Umbilical cord (tissue), 1 donor: ENCODE measurements at regions not wholly inside any gene's neighbourhood (a gene's known extent, or its start where the extent isn't known, plus 50 kb on each side); places are given as distances from the start of the nearest gene placed in this dataset.
A peak's percentile ranks its signal among the peaks of the same experiment; 100 is the strongest.

ENCODE experiments used
- DNase-seq: peaks from one replicate; pipeline ENCODE4 v3.0.0-alpha.2; 2015; ENCODE audit warnings: low spot score

GRCh38 chr7:22005151-22005550 is 59.5 kb upstream of the CDCA7L start:
- no peak for DNase-seq

GRCh38 chr7:22002726-22003125 is 57.0 kb upstream of the CDCA7L start:
- DNase-seq, result no peak

DNA sequence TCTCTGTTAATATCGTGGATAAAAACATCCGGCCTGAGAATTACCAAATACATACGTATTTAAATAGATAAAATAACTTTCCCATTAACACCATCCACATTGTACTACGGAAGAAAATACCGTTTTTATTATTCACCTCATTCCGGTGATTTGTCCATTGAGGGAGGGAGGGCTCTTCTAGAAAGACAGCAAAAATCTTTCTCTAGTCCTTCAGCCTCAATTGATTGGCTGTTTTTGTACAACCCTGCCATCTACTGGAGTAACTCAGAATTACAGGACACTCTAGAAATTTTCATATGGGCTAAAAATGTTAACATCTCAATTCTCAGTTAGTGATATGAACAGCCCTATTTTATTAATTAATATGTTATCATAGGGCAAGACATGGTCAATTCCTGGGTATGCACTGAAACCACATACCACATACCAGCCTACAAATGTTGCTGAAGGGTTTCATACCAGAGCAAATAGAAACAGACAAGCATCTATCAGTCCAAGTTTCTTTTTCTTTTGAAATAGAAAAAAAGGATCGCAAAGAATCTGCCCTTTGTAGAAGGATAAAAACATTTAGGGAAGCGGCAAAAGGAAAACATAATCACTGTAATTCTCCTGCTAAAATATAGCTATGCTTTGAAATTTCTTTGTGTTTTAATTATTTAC is 55.8 kb upstream of the CDCA7L start:
- DNase-seq, result peak; percentile 61

DNA sequence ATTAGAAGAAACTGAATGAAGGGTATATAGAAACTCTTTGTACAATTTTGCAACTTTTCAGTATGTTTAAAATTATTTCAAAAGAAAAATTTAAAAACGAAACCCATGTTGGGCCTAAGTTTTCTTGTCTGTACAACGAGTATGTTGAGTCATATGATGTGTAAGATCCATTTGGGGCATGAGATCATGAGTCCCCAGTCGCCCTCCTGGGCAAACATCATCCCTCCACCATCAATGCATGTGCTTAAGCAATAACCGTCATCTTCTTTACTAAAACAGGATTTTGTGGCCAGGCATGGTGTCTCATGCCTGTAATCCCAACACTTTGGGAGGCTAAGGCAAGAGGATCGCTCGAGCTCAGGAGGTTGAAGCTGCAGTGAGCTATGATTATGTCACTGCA is 54.2 kb upstream of the CDCA7L start:
- no peak for DNase-seq

DNA sequence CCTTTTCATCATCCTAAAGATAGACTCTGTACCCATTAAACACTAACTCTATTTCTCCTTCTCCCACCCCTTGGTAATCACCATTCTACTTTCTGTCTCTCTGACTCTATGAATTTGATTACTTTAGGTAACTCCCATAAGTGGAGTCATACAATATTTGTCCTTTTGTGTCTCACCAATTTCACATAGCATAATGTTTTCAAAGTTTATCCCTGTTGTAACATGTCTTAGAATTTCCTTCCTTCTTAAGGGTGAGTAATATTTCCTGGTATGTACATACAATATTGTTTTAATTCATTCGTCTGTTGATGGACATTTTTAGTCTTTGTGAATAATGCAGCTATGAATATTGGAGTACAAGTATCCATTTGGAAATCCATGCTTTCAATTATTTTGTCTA is 50.9 kb upstream of the CDCA7L start:
- peak; percentile 6 for DNase-seq
